H1 (cell line): ENCODE measurements at regions not wholly inside any gene's neighbourhood (a gene's known extent, or its start where the extent isn't known, plus 50 kb on each side); places are given as distances from the start of the nearest gene placed in this dataset.

Experiments used
- CTCF ChIA-PET: fragments of 300-600 bp; sonication (Branson Sonifier 250); formaldehyde crosslinking; loops from one replicate; lab custom pipeline; 2021; ENCODE audit not compliant: partially characterized antibody; lab: Charles Lee
- POLR2A ChIA-PET: fragments of 300-600 bp; sonication (Branson Sonifier 250); formaldehyde crosslinking; loops from one replicate; lab custom pipeline; 2021; ENCODE audit warnings: inconsistent platforms; ENCODE audit not compliant: partially characterized antibody; lab: Charles Lee
- DNase-seq, 2 experiments: peaks; one replicate each; pipeline versions ENCODE4 v3.0.0 to v3.0.0-alpha.2; 2010 to 2022; ENCODE audit warnings: low spot score in 2 of 2, low read depth in 1 of 2, mixed read lengths in 1 of 2
- FAIRE-seq: peaks from 2 replicates; lab custom pipeline; 2011; peaks lifted over from hg19 to GRCh38; lab: Jason Lieb, UNC
- H2AFZ ChIP-seq: 2 replicates; pipeline ENCODE4 v1.8.1; 2012; ENCODE audit warnings: low read length, inconsistent platforms
- H2AK5ac ChIP-seq: 2 replicates; pipeline ENCODE4 v1.6.1; 2013; ENCODE audit warnings: low read depth, low read length
- H2BK120ac ChIP-seq: replicated peaks from 2 replicates; pipeline ENCODE3; 2013; ENCODE audit warnings: low read depth, low read length, inconsistent platforms
- H2BK12ac ChIP-seq: 2 replicates; pipeline ENCODE4 v1.6.1; 2013; ENCODE audit warnings: low read depth, low read length
- H2BK15ac ChIP-seq: 2 replicates; pipeline ENCODE4 v1.6.1; 2013; ENCODE audit warnings: low read length
- H2BK20ac ChIP-seq: 2 replicates; pipeline ENCODE4 v1.6.1; 2013; ENCODE audit warnings: low read length
- H2BK5ac ChIP-seq: 2 replicates; pipeline ENCODE4 v1.6.1; 2013; ENCODE audit warnings: low read depth, low read length
- H3K14ac ChIP-seq: 2 replicates; pipeline ENCODE4 v1.6.1; 2013; ENCODE audit warnings: inconsistent platforms; ENCODE audit not compliant: insufficient read length
- H3K18ac ChIP-seq: 2 replicates; pipeline ENCODE4 v1.6.1; 2013; ENCODE audit warnings: low read length; ENCODE audit errors: extremely low read depth
- H3K23ac ChIP-seq: 2 replicates; pipeline ENCODE4 v1.6.1; 2013; ENCODE audit warnings: inconsistent platforms; ENCODE audit not compliant: insufficient read length
- H3K23me2 ChIP-seq: 2 replicates; pipeline ENCODE4 v1.6.1; 2013; ENCODE audit warnings: low read depth, low read length
- H3K27ac ChIP-seq: 2 replicates; pipeline ENCODE4 v1.6.1; 2011; ENCODE audit warnings: low read depth, low read length, inconsistent platforms
- H3K27me3 ChIP-seq, 4 experiments: replicated peaks in 1 of 4; 1 replicate in 1 of 4; 2 replicates in 3 of 4; pipeline versions ENCODE4 v1.6.1 to v1.8.1; 2011 to 2013; ENCODE audit warnings: low read length in 3 of 4, mild to moderate bottlenecking in 3 of 4, inconsistent platforms in 2 of 4, mixed read lengths in 2 of 4, moderate library complexity in 1 of 4; ENCODE audit not compliant: control insufficient read depth in 3 of 4, insufficient read depth in 3 of 4; ENCODE audit errors: extremely low read depth in 1 of 4
- H3K36me3 ChIP-seq, 4 experiments: 2 replicates each; pipeline versions ENCODE4 v1.6.1 to v1.8.1; 2011 to 2013; ENCODE audit warnings: mild to moderate bottlenecking in 4 of 4, low read length in 3 of 4, moderate library complexity in 2 of 4, control low read depth in 1 of 4, inconsistent platforms in 1 of 4; ENCODE audit not compliant: insufficient read depth in 4 of 4, control insufficient read depth in 2 of 4
- H3K4ac ChIP-seq: replicated peaks from 2 replicates; pipeline ENCODE3; 2013; ENCODE audit warnings: low read length, low read depth, mixed read lengths, inconsistent platforms; ENCODE audit not compliant: insufficient read length
- H3K4me1 ChIP-seq, 4 experiments: replicated peaks in 1 of 4; 1 replicate in 1 of 4; 2 replicates in 3 of 4; pipeline versions ENCODE4 v1.6.1 to v1.8.1; 2011 to 2013; ENCODE audit warnings: low read length in 3 of 4, inconsistent platforms in 2 of 4, mixed read lengths in 1 of 4; ENCODE audit not compliant: insufficient read depth in 4 of 4, control insufficient read depth in 3 of 4
- H3K4me2 ChIP-seq, 2 experiments: 2 replicates each; pipeline versions ENCODE4 v1.6.1 to v1.8.1; 2011 to 2013; ENCODE audit warnings: low read depth in 2 of 2, low read length in 2 of 2, control low read depth in 1 of 2, inconsistent platforms in 1 of 2, mild to moderate bottlenecking in 1 of 2; ENCODE audit not compliant: insufficient read depth in 1 of 2
- H3K4me3 ChIP-seq, 4 experiments: fragments of 200-600, 300-600 bp in 1 of 4; sonication (generic), shearing (Covaris generic), sonication (Bioruptor Twin) in 1 of 4; 2 replicates each; pipeline versions ENCODE4 v1.5.1 to v1.8.1; 2011 to 2016; ENCODE audit warnings: low read length in 4 of 4, low read depth in 3 of 4, control low read depth in 2 of 4, inconsistent platforms in 2 of 4, mild to moderate bottlenecking in 2 of 4, mixed read lengths in 1 of 4, moderate library complexity in 1 of 4; ENCODE audit not compliant: insufficient read depth in 2 of 4; ENCODE audit errors: extremely low read depth in 1 of 4
- H3K56ac ChIP-seq: replicated peaks from 2 replicates; pipeline ENCODE3; 2013; ENCODE audit warnings: low read depth, mild to moderate bottlenecking, mixed read lengths, low read length, inconsistent platforms; ENCODE audit not compliant: insufficient read length
- H3K79me1 ChIP-seq: 2 replicates; pipeline ENCODE4 v1.6.1; 2013; ENCODE audit warnings: low read depth, low read length, control low read depth
- H3K79me2 ChIP-seq, 2 experiments: 2 replicates each; pipeline versions ENCODE4 v1.6.1 to v1.8.1; 2012 to 2013; ENCODE audit warnings: low read length in 2 of 2, mild to moderate bottlenecking in 2 of 2, inconsistent platforms in 1 of 2; ENCODE audit not compliant: insufficient read depth in 2 of 2, control insufficient read depth in 1 of 2
- H3K9ac ChIP-seq, 4 experiments: replicated peaks in 1 of 4; 1 replicate in 1 of 4; 2 replicates in 3 of 4; pipeline versions ENCODE4 v1.6.1 to v1.8.1; 2011 to 2013; ENCODE audit warnings: low read depth in 3 of 4, low read length in 3 of 4, control low read depth in 2 of 4, mild to moderate bottlenecking in 2 of 4, moderate library complexity in 2 of 4, inconsistent platforms in 1 of 4; ENCODE audit errors: extremely low read depth in 1 of 4
- H3K9me3 ChIP-seq, 2 experiments: 2 replicates each; pipeline versions ENCODE4 v1.6.1 to v1.8.1; 2012 to 2013; ENCODE audit warnings: mild to moderate bottlenecking in 2 of 2, moderate library complexity in 2 of 2, control low read depth in 1 of 2, inconsistent platforms in 1 of 2, low read depth in 1 of 2, low read length in 1 of 2, mixed read lengths in 1 of 2; ENCODE audit not compliant: insufficient read depth in 2 of 2
- H4K20me1 ChIP-seq, 2 experiments: replicated peaks in 1 of 2; 2 replicates each; pipeline versions ENCODE3 to v1.8.1; 2011 to 2013; ENCODE audit warnings: inconsistent platforms in 2 of 2, low read length in 2 of 2, mild to moderate bottlenecking in 1 of 2; ENCODE audit not compliant: insufficient read depth in 2 of 2, control insufficient read depth in 1 of 2
- H4K5ac ChIP-seq: 2 replicates; pipeline ENCODE4 v1.6.1; 2013; ENCODE audit warnings: low read length, low read depth, mixed read lengths, inconsistent platforms; ENCODE audit not compliant: insufficient read length
- H4K8ac ChIP-seq: 2 replicates; pipeline ENCODE4 v1.8.0; 2013; ENCODE audit warnings: mild to moderate bottlenecking, moderate library complexity, low read length, inconsistent platforms; ENCODE audit not compliant: insufficient read depth; ENCODE audit errors: extremely low read depth
- H4K91ac ChIP-seq: replicated peaks from 2 replicates; pipeline ENCODE3; 2013; ENCODE audit warnings: low read length, mixed read lengths, inconsistent platforms; ENCODE audit not compliant: insufficient read length
- BACH1 ChIP-seq: IDR thresholded peaks from 2 replicates; pipeline ENCODE4 v1.6.1; 2012; ENCODE audit warnings: low read length, improper control_type of control experiment
- EGR1 ChIP-seq: IDR thresholded peaks from 2 replicates; pipeline ENCODE4 v1.6.1; 2011; ENCODE audit warnings: low read depth, low read length, borderline replicate concordance
- GTF2F1 ChIP-seq: IDR thresholded peaks from 2 replicates; pipeline ENCODE4 v1.6.1; 2012; ENCODE audit warnings: low read depth, low read length, improper control_type of control experiment, borderline replicate concordance
- NRF1 ChIP-seq: IDR thresholded peaks from 2 replicates; pipeline ENCODE4 v1.6.1; 2011; ENCODE audit warnings: mild to moderate bottlenecking, low read depth, low read length, improper control_type of control experiment
- PHF8 ChIP-seq: fragments of 200-600 bp; sonication (generic); conservative IDR thresholded peaks from 2 replicates; pipeline ENCODE4 v1.7.1; 2012; ENCODE audit warnings: low read depth, mild to moderate bottlenecking, inconsistent platforms, low read length, moderate library complexity
- SIRT6 ChIP-seq: IDR thresholded peaks from one replicate; pipeline ENCODE4 v1.7.1; 2012; ENCODE audit warnings: low read length, inconsistent platforms
- SIX5 ChIP-seq: IDR thresholded peaks from 2 replicates; pipeline ENCODE4 v1.6.1; 2011; ENCODE audit warnings: mild to moderate bottlenecking, low read depth, low read length
- SRF ChIP-seq: IDR thresholded peaks from 2 replicates; pipeline ENCODE4 v1.6.1; 2011; ENCODE audit warnings: mild to moderate bottlenecking, low read depth, low read length, moderate library complexity
- TCF12 ChIP-seq: IDR thresholded peaks from 2 replicates; pipeline ENCODE4 v1.6.1; 2011; ENCODE audit warnings: low read depth, mild to moderate bottlenecking, low read length
- WGBS, 2 experiments: shearing (Covaris generic) in 1 of 2; methylation state at CpG; one replicate each; pipeline versions ENCODE4 v1.1.6 to v1.1.7; 2013 to 2015; ENCODE audit warnings: low lambda C conversion rate in 2 of 2, mixed read lengths in 2 of 2, inconsistent platforms in 1 of 2, low coverage in 1 of 2, missing lambda C conversion rate in 1 of 2; ENCODE audit not compliant: insufficient replicate concordance in 2 of 2, insufficient coverage in 1 of 2, insufficient read length in 1 of 2; ENCODE audit errors: extremely low coverage in 1 of 2, missing lambda C conversion rate in 1 of 2; 5-methylcytosine and 5-hydroxymethylcytosine counted together
- TF ChIP-seq, protein P1 (sequence below): IDR thresholded peaks from 2 replicates; pipeline ENCODE4 v1.6.1; 2011; ENCODE audit warnings: low read depth, mild to moderate bottlenecking, low read length; ENCODE audit not compliant: insufficient read depth
- TF ChIP-seq, protein P2 (sequence below): IDR thresholded peaks from 2 replicates; pipeline ENCODE4 v1.6.1; 2012; ENCODE audit warnings: inconsistent platforms
- TF ChIP-seq, protein P3 (sequence below), 3 experiments: IDR thresholded peaks; 1 replicate in 2 of 3; 2 replicates in 1 of 3; pipeline versions ENCODE4 v1.5.1 to v1.6.1; 2011; ENCODE audit warnings: low read length in 3 of 3, mild to moderate bottlenecking in 3 of 3, inconsistent platforms in 2 of 3, low read depth in 1 of 3, moderate library complexity in 1 of 3; ENCODE audit not compliant: insufficient read depth in 1 of 3; ENCODE audit errors: control extremely low read depth in 1 of 3

DNA sequence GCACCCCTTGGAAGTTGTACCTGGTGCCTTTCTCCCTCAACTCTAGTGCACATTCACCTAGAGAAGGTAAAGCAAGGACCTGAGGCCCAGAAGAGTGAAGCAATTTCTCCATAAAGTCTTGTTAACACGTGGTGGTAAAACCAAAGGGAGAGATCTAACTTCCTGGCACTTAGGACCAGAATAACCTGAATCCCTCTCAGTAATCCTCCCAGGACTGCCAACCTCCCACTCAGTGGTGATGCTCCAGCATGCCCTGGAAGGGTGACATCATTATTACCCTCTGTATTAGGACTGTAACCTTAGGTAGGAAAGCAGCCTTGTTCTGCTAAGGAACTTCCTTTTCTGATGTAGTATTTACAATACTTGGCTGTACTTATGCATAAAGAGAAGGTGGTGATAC lies 330.6 kb upstream of the MARCKS start:
- Histone ChIP-seq H4K91ac (no peak overlapping the region), H3K23me2 (no peaks in the 10 kb centered on the region), H2BK15ac (no peak overlapping the region), H3K9me3 (no peaks in the 10 kb centered on the region), H3K27ac (no peak overlapping the region), H2BK12ac (no peak overlapping the region), H3K79me2 (no peaks in the 10 kb centered on the region), H3K14ac (no peak overlapping the region), H3K23ac (no peak overlapping the region), H3K4me3 (no peak overlapping the region), H3K4ac (no peak overlapping the region), H3K4me1 (peaks cover 0 to 4% (median 0%) of the 10 kb centered on the region in 4 experiments; a peak in 1 of 7 replicates), H3K9ac (no peak overlapping the region), H3K18ac (no peak overlapping the region), H3K27me3 (no peaks in the 10 kb centered on the region), H4K8ac (no peak overlapping the region), H4K20me1 (no peaks in the 10 kb centered on the region), H3K4me2 (no peak overlapping the region), H3K36me3 (no peaks in the 10 kb centered on the region), H4K5ac (no peak overlapping the region), H2BK120ac (no peak overlapping the region), H2AK5ac (no peak overlapping the region), H2BK20ac (no peak overlapping the region), H3K79me1 (no peaks in the 10 kb centered on the region), H2BK5ac (no peak overlapping the region), H3K56ac (no peak overlapping the region), H2AFZ (no peak overlapping the region)
- DNase-seq (no peak), FAIRE-seq (no peak)
- 75% methylated on average over 1 of the region's 1 CpG; no CpG with 5 or more reads in 1 of the 2 experiments for WGBS, 2 experiments
- ChIA-PET POLR2A (no interaction called here), CTCF (no interaction called here)
- TF ChIP-seq PHF8, result no peak
- no peak for TF ChIP-seq TCF12
- no peak for TF ChIP-seq EGR1
- TF ChIP-seq BACH1, result no peak
- TF ChIP-seq, protein P1, sequence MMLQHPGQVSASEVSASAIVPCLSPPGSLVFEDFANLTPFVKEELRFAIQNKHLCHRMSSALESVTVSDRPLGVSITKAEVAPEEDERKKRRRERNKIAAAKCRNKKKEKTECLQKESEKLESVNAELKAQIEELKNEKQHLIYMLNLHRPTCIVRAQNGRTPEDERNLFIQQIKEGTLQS, result no peak
- no peak for TF ChIP-seq SIX5
- no peak for TF ChIP-seq GTF2F1
- TF ChIP-seq, protein P2, sequence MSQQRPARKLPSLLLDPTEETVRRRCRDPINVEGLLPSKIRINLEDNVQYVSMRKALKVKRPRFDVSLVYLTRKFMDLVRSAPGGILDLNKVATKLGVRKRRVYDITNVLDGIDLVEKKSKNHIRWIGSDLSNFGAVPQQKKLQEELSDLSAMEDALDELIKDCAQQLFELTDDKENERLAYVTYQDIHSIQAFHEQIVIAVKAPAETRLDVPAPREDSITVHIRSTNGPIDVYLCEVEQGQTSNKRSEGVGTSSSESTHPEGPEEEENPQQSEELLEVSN, result no peak
- TF ChIP-seq SIRT6, result no peak
- TF ChIP-seq NRF1, result no peak
- TF ChIP-seq SRF, result no peak
- TF ChIP-seq, protein P3, sequence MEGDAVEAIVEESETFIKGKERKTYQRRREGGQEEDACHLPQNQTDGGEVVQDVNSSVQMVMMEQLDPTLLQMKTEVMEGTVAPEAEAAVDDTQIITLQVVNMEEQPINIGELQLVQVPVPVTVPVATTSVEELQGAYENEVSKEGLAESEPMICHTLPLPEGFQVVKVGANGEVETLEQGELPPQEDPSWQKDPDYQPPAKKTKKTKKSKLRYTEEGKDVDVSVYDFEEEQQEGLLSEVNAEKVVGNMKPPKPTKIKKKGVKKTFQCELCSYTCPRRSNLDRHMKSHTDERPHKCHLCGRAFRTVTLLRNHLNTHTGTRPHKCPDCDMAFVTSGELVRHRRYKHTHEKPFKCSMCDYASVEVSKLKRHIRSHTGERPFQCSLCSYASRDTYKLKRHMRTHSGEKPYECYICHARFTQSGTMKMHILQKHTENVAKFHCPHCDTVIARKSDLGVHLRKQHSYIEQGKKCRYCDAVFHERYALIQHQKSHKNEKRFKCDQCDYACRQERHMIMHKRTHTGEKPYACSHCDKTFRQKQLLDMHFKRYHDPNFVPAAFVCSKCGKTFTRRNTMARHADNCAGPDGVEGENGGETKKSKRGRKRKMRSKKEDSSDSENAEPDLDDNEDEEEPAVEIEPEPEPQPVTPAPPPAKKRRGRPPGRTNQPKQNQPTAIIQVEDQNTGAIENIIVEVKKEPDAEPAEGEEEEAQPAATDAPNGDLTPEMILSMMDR (IDR thresholded peaks at IDR 0.05; ENCODE audit: control extremely low read depth in 1 of 3, insufficient read depth in 1 of 3, low read depth in 1 of 3, low read length in 3 of 3), result no peak
